ENCODE measurements at regions not wholly inside any gene's neighbourhood (a gene's known extent, or its start where the extent isn't known, plus 50 kb on each side); places are given as distances from the start of the nearest gene placed in this dataset.

- TF ChIP-seq CTCF (IDR thresholded peaks at IDR 0.05) (no peak), POLR2A (IDR thresholded peaks at IDR 0.05) (no peak)
Measured at GRCh38 chr6:71529769-71530168, 241.2 kb downstream of the OGFRL1 start.

Data from uterus (tissue), 2 donors.